Parathyroid adenoma (tissue), 2 donors: ENCODE measurements at regions not wholly inside any gene's neighbourhood (a gene's known extent, or its start where the extent isn't known, plus 50 kb on each side); places are given as distances from the start of the nearest gene placed in this dataset.
"Not testable (repeated sequence)": the region's sequence is repeated elsewhere in the genome, so short reads cannot be mapped to it uniquely, and the experiment has no call there.

Experiments
- H2AFZ ChIP-seq: fragments of 300-600 bp; sonication (generic); one replicate; pipeline ENCODE4 v1.7.0; 2017; ENCODE audit warnings: antibody characterized with exemption, mild to moderate bottlenecking
- H3K27ac ChIP-seq: fragments of 300-600 bp; sonication (generic); one replicate; pipeline ENCODE4 v1.7.0; 2017
- H3K27me3 ChIP-seq: fragments of 300-600 bp; sonication (generic); one replicate; pipeline ENCODE4 v1.7.0; 2017; ENCODE audit warnings: low read length; ENCODE audit not compliant: control insufficient read depth, insufficient read depth
- H3K36me3 ChIP-seq: fragments of 300-600 bp; sonication (generic); one replicate; pipeline ENCODE4 v1.7.0; 2017; ENCODE audit warnings: low read length; ENCODE audit not compliant: control insufficient read depth, insufficient read depth
- H3K4me1 ChIP-seq: fragments of 300-600 bp; sonication (generic); one replicate; pipeline ENCODE4 v1.7.0; 2017; ENCODE audit warnings: control low read depth
- H3K4me2 ChIP-seq: fragments of 300-600 bp; sonication (generic); one replicate; pipeline ENCODE4 v1.7.0; 2017; ENCODE audit warnings: low read length
- H3K4me3 ChIP-seq: fragments of 300-600 bp; sonication (generic); one replicate; pipeline ENCODE4 v1.7.0; 2017; ENCODE audit warnings: low read depth, low read length
- H3K79me2 ChIP-seq: fragments of 300-600 bp; sonication (generic); one replicate; pipeline ENCODE4 v1.7.0; 2017; ENCODE audit warnings: control low read depth
- H3K9ac ChIP-seq: fragments of 300-600 bp; sonication (generic); one replicate; pipeline ENCODE4 v1.7.0; 2017; ENCODE audit warnings: mild to moderate bottlenecking
- H3K9me3 ChIP-seq: fragments of 300-600 bp; sonication (generic); one replicate; pipeline ENCODE4 v1.7.0; 2017; ENCODE audit warnings: low read length; ENCODE audit not compliant: control insufficient read depth
- TF ChIP-seq, protein P1 (sequence below): fragments of 300-600 bp; sonication (generic); IDR thresholded peaks from one replicate; pipeline ENCODE4 v1.7.0; 2017; ENCODE audit warnings: antibody characterized with exemption, mild to moderate bottlenecking
- donor health status: primary hyperparathyroidism.

DNA sequence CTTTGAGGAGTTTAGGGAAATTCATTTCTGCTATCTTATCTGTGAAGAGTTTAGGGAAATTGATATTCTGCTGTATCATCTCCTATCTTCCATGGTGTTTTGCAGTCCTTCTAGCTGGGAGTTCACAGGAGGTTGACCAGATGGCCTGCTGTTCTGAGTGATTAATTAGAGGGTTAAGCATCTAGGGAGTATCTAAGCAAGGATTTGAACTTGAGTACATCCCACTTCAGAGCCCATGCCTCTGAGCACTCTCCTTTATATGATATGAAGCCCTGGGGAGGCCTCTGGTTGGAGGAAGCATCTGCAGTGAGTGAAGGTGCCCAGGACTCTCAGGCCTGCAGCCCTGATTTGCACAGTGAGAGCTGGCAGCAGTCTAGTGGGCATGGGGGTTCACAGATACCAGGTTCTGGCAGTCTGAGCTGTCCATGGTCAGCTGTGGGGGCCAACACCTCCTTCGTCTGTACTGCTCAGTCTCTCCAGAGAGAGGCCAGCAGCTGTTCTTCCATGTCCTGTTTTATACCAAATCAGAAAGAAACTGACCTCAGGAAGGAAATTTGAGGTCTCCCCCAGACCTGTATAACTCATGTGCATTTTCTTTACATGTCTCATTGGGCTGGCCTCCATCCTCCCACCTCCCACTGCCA lies 156.9 kb downstream of the PLCE1 start:
- Histone ChIP-seq H3K4me1 (no peaks in the 10 kb centered on the region), H3K9ac (no peak overlapping the region)
- TF ChIP-seq, protein P1, sequence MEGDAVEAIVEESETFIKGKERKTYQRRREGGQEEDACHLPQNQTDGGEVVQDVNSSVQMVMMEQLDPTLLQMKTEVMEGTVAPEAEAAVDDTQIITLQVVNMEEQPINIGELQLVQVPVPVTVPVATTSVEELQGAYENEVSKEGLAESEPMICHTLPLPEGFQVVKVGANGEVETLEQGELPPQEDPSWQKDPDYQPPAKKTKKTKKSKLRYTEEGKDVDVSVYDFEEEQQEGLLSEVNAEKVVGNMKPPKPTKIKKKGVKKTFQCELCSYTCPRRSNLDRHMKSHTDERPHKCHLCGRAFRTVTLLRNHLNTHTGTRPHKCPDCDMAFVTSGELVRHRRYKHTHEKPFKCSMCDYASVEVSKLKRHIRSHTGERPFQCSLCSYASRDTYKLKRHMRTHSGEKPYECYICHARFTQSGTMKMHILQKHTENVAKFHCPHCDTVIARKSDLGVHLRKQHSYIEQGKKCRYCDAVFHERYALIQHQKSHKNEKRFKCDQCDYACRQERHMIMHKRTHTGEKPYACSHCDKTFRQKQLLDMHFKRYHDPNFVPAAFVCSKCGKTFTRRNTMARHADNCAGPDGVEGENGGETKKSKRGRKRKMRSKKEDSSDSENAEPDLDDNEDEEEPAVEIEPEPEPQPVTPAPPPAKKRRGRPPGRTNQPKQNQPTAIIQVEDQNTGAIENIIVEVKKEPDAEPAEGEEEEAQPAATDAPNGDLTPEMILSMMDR, result no peak

DNA sequence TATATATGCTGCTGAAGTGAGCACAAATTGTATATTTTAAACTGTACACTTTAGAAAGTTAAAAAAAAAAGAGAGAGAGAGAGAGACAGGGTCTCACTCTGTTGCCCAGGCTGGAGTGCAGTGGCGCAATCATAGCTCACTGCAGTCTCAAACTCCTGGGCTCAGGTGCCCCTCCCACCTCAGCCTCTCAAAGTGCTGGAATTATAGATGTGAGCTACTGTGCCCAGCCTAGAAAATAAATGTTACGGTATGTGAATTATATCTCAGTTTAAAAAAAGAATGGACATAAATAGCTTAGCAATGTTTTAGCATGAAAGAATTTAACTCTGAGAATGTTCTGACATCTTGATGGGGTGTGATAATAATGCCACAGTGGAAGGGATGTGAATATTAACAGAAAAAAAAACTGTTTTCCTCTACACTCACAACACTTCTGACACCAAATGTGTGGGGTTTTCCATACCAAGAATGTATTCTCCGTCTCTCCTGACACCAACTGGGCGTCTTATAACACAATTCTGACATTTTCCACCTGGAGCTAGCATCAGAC lies 162.1 kb downstream of the PLCE1 start:
- Histone ChIP-seq H3K4me1 (no peaks in the 10 kb centered on the region), H3K4me2 (no peak overlapping the region), H3K36me3 (no peaks in the 10 kb centered on the region), H3K27me3 (no peaks in the 10 kb centered on the region), H2AFZ (no peak overlapping the region), H3K9me3 (no peaks in the 10 kb centered on the region), H3K9ac (no peak overlapping the region), H3K4me3 (no peak overlapping the region), H3K27ac (no peak overlapping the region), H3K79me2 (no peaks in the 10 kb centered on the region)
- TF ChIP-seq, protein P1, result no peak

More for the DNA sequence above, 156.9 kb downstream of the PLCE1 start:
- Histone ChIP-seq H3K4me3 (no peak overlapping the region), H3K27me3 (no peaks in the 10 kb centered on the region), H3K27ac (no peak overlapping the region), H2AFZ (no peak overlapping the region), H3K79me2 (no peaks in the 10 kb centered on the region), H3K4me2 (no peak overlapping the region), H3K36me3 (no peaks in the 10 kb centered on the region), H3K9me3 (no peaks in the 10 kb centered on the region)

DNA sequence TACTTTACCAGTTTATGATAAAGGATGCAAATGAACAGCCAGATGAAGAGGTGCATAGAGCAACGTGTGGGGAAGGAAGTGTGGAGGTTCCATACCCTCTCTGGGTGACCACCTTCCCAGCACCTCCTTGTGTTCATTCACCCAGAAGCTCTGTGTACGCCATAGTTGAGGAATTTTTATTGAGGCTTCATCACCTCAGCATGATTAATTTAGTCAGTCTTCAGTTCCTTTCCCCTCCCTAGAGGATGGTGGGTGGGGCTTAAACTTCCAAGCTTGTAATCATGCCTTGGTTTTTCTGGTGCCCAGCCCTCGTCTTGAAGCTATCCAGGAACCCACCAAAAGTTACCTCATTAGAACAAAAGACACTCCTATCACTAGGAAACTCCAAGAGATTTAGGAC lies 162.7 kb downstream of the PLCE1 start:
- no peaks in the 10 kb centered on the region for H3K27me3 ChIP-seq
- TF ChIP-seq, protein P1, result no peak
- H2AFZ ChIP-seq, result no peak overlapping the region
- H3K36me3 ChIP-seq, result no peaks in the 10 kb centered on the region
- no peaks in the 10 kb centered on the region for H3K9me3 ChIP-seq
- H3K27ac ChIP-seq, result no peak overlapping the region
- H3K9ac ChIP-seq, result no peak overlapping the region
- no peak overlapping the region for H3K4me2 ChIP-seq
- H3K4me1 ChIP-seq, result no peaks in the 10 kb centered on the region
- no peak overlapping the region for H3K4me3 ChIP-seq
- no peaks in the 10 kb centered on the region for H3K79me2 ChIP-seq

DNA sequence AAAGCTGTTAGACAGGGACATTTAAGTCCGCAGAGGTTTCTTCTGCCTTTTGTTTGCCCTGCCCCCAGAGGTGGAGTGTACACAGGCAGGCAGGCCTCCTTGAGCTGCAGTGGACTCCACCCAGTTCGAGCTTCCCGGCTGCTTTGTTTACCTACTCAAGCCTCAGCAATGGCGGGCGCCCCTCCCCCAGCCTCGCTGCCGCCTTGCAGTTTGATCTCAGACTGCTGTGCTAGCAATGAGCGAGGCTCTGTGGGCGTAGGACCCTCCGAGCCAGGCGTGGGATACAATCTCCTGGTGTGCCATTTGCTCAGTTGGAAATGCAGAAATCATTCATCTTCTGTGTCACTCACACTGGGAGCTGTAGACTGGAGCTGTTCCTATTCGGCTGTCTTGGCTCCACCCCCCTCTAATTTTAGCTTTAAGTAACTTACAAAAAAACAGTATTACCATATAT lies 171.5 kb downstream of the PLCE1 start:
- not testable (repeated sequence) for H3K9ac ChIP-seq, H2AFZ ChIP-seq, H3K36me3 ChIP-seq, H3K27me3 ChIP-seq, H3K79me2 ChIP-seq, H3K9me3 ChIP-seq, H3K4me1 ChIP-seq, H3K4me3 ChIP-seq, H3K27ac ChIP-seq, H3K4me2 ChIP-seq

DNA sequence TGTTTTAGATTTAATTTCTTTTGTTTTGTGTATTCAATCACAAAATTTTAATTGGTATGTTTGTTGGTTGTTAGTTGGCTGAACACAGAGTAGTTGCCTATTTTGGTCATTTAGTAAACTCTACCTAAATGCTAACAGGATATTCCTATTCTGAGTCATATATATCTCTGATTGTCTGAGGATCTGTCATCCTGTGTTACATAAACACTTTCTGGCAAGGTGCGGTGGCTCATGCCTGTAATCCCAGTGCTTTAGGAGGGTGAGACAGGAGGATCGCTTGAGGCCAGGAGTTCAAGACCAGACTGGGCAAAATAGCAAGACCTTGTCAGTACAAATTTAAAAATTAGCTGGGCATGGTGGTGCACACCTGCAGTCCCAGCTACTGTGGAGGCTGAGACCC lies 178.6 kb downstream of the PLCE1 start:
- Histone ChIP-seq H3K27me3 (no peaks in the 10 kb centered on the region), H3K9ac (no peak overlapping the region), H3K4me2 (no peak overlapping the region), H3K27ac (no peak overlapping the region), H2AFZ (no peak overlapping the region), H3K4me3 (no peak overlapping the region), H3K79me2 (no peaks in the 10 kb centered on the region), H3K36me3 (no peaks in the 10 kb centered on the region), H3K4me1 (no peaks in the 10 kb centered on the region), H3K9me3 (no peaks in the 10 kb centered on the region)
- TF ChIP-seq, protein P1, result no peak
